Hepatocyte (in vitro differentiated cells): ENCODE measurements at regions not wholly inside any gene's neighbourhood (a gene's known extent, or its start where the extent isn't known, plus 50 kb on each side); places are given as distances from the start of the nearest gene placed in this dataset.

Source experiments
- DNase-seq: peaks from one replicate; pipeline ENCODE4 v3.0.0-alpha.2; 2016; ENCODE audit warnings: low spot score
- H2AFZ ChIP-seq: fragments of 200-600 bp; sonication (generic); 2 replicates; pipeline ENCODE4 v1.6.0; 2016; ENCODE audit warnings: antibody characterized with exemption, mild to moderate bottlenecking
- H3K27ac ChIP-seq: fragments of 200-600 bp; sonication (generic); 2 replicates; pipeline ENCODE4 v1.5.1; 2016; ENCODE audit warnings: mild to moderate bottlenecking
- H3K27me3 ChIP-seq: fragments of 200-600 bp; sonication (generic); 2 replicates; pipeline ENCODE4 v1.6.1; 2016
- H3K36me3 ChIP-seq: fragments of 200-600 bp; sonication (generic); replicated peaks from 2 replicates; pipeline ENCODE4 v1.5.1; 2016; ENCODE audit warnings: low read depth; ENCODE audit not compliant: insufficient read depth
- H3K4me1 ChIP-seq: fragments of 200-600 bp; sonication (generic); 2 replicates; pipeline ENCODE4 v1.5.1; 2016; ENCODE audit warnings: mild to moderate bottlenecking, moderate library complexity; ENCODE audit not compliant: insufficient read depth
- H3K4me2 ChIP-seq: fragments of 200-600 bp; sonication (generic); 2 replicates; pipeline ENCODE4 v1.6.0; 2016
- H3K4me3 ChIP-seq: fragments of 200-600 bp; sonication (generic); 2 replicates; pipeline ENCODE4 v1.5.1; 2016; ENCODE audit warnings: mild to moderate bottlenecking
- H3K79me2 ChIP-seq: fragments of 200-600 bp; sonication (generic); 2 replicates; pipeline ENCODE4 v1.6.0; 2017; ENCODE audit warnings: mild to moderate bottlenecking
- H3K9me2 ChIP-seq: fragments of 200-600 bp; sonication (generic); replicated peaks from 2 replicates; pipeline ENCODE4 v1.6.0; 2017; ENCODE audit warnings: mild to moderate bottlenecking; ENCODE audit not compliant: insufficient read depth
- H3K9me3 ChIP-seq: fragments of 200-600 bp; sonication (generic); 2 replicates; pipeline ENCODE4 v1.5.1; 2016; ENCODE audit warnings: low read depth, mild to moderate bottlenecking
- H4K20me1 ChIP-seq: fragments of 200-600 bp; sonication (generic); 2 replicates; pipeline ENCODE4 v1.6.0; 2016; ENCODE audit warnings: mild to moderate bottlenecking; ENCODE audit not compliant: insufficient read depth, poor library complexity, severe bottlenecking
- CTCF ChIP-seq: fragments of 200-600 bp; sonication (generic); IDR thresholded peaks from 2 replicates; pipeline ENCODE4 v1.5.1; 2016; ENCODE audit warnings: antibody characterized with exemption, mild to moderate bottlenecking; ENCODE audit not compliant: poor library complexity
- EZH2 ChIP-seq: fragments of 200-600 bp; sonication (generic); IDR thresholded peaks from 2 replicates; pipeline ENCODE4 v1.6.1; 2016; ENCODE audit warnings: antibody characterized with exemption, mild to moderate bottlenecking, borderline replicate concordance
- EZH2phosphoT487 ChIP-seq: fragments of 200-600 bp; sonication (generic); IDR thresholded peaks from one replicate; pipeline ENCODE4 v1.6.1; 2018; ENCODE audit warnings: antibody characterized with exemption, mild to moderate bottlenecking, low read depth, moderate library complexity; ENCODE audit not compliant: unreplicated experiment, severe bottlenecking
- WGBS: methylation state at CpG from one replicate; pipeline ENCODE4 v1.1.6; 2016; ENCODE audit warnings: low lambda C conversion rate; ENCODE audit errors: missing lambda C conversion rate; 5-methylcytosine and 5-hydroxymethylcytosine counted together

- Histone ChIP-seq H3K79me2 (no peaks in the 10 kb centered on the region), H3K9me3 (no peaks in the 10 kb centered on the region), H3K4me3 (no peak overlapping the region), H3K4me1 (peaks cover 18% of the 10 kb centered on the region), H4K20me1 (no peaks in the 10 kb centered on the region), H3K4me2 (no peak overlapping the region), H3K9me2 (no peaks in the 10 kb centered on the region), H3K27me3 (no peaks in the 10 kb centered on the region), H3K27ac (no peak overlapping the region), H3K36me3 (no peaks in the 10 kb centered on the region), H2AFZ (no peak overlapping the region)
- DNase-seq = no peak
- no peak for TF ChIP-seq CTCF
- no peak for TF ChIP-seq EZH2phosphoT487
- TF ChIP-seq EZH2 = no peak
- 100% methylated on average over 1 of the region's 1 CpG for WGBS
Observed at GRCh38 chr2:160913323-160913722, 246.9 kb upstream of the TANK start.

- H3K27ac ChIP-seq = no peak overlapping the region
- peaks cover 18% of the 10 kb centered on the region for H3K4me1 ChIP-seq
- no peak for TF ChIP-seq EZH2
- TF ChIP-seq CTCF = no peak
- no peak for TF ChIP-seq EZH2phosphoT487
- no peak overlapping the region for H3K4me3 ChIP-seq
- no peak overlapping the region for H2AFZ ChIP-seq
- DNase-seq = no peak
- no peaks in the 10 kb centered on the region for H4K20me1 ChIP-seq
- no peaks in the 10 kb centered on the region for H3K9me2 ChIP-seq
- no peaks in the 10 kb centered on the region for H3K36me3 ChIP-seq
- H3K79me2 ChIP-seq = no peaks in the 10 kb centered on the region
- no peak overlapping the region for H3K4me2 ChIP-seq
- no peaks in the 10 kb centered on the region for H3K27me3 ChIP-seq
- no peaks in the 10 kb centered on the region for H3K9me3 ChIP-seq
Observed at GRCh38 chr2:160914217-160914616, 246.0 kb upstream of the TANK start.

GRCh38 chr2:160916300-160916699 is 243.9 kb upstream of the TANK start:
- Histone ChIP-seq H4K20me1 (no peaks in the 10 kb centered on the region), H3K27me3 (no peaks in the 10 kb centered on the region), H3K27ac (no peak overlapping the region), H3K4me3 (no peak overlapping the region), H2AFZ (no peak overlapping the region), H3K9me2 (no peaks in the 10 kb centered on the region), H3K79me2 (no peaks in the 10 kb centered on the region), H3K4me1 (peaks cover 5% of the 10 kb centered on the region), H3K36me3 (no peaks in the 10 kb centered on the region), H3K9me3 (no peaks in the 10 kb centered on the region), H3K4me2 (no peak overlapping the region)
- no peak for TF ChIP-seq EZH2phosphoT487
- TF ChIP-seq EZH2 = no peak
- TF ChIP-seq CTCF = no peak
- DNase-seq = no peak
- WGBS = 100% methylated on average over 1 of the region's 1 CpG

- Histone ChIP-seq H3K4me3 (no peak overlapping the region), H3K27ac (no peak overlapping the region), H3K4me2 (no peak overlapping the region), H3K9me3 (no peaks in the 10 kb centered on the region), H3K4me1 (no peaks in the 10 kb centered on the region), H3K79me2 (no peaks in the 10 kb centered on the region), H3K27me3 (no peaks in the 10 kb centered on the region), H3K36me3 (no peaks in the 10 kb centered on the region), H4K20me1 (no peaks in the 10 kb centered on the region), H3K9me2 (no peaks in the 10 kb centered on the region), H2AFZ (no peak overlapping the region)
- TF ChIP-seq EZH2 (no peak), CTCF (no peak), EZH2phosphoT487 (no peak)
- WGBS = 69% methylated on average over 3 of the region's 3 CpGs
- no peak for DNase-seq
Observed at GRCh38 chr2:160917850-160918249, 242.4 kb upstream of the TANK start.
